Subcutaneous abdominal adipose tissue (tissue), 5 donors: ENCODE measurements at regions not wholly inside any gene's neighbourhood (a gene's known extent, or its start where the extent isn't known, plus 50 kb on each side); places are given as distances from the start of the nearest gene placed in this dataset.

ENCODE experiments used
- H3K27ac ChIP-seq: one replicate; pipeline ENCODE4 v1.7.0; 2013; ENCODE audit warnings: low read depth, mild to moderate bottlenecking, inconsistent platforms, low read length, moderate library complexity
- H3K27me3 ChIP-seq, 5 donors: one replicate each; pipeline ENCODE4 v1.7.0; 2013; ENCODE audit warnings: low read length in 5 of 5, inconsistent platforms in 1 of 5; ENCODE audit not compliant: control insufficient read depth in 5 of 5, insufficient read depth in 4 of 5
- H3K36me3 ChIP-seq, 5 donors: one replicate each; pipeline ENCODE4 v1.7.0; 2013; ENCODE audit warnings: low read length in 5 of 5; ENCODE audit not compliant: control insufficient read depth in 5 of 5, insufficient read depth in 5 of 5
- H3K4me1 ChIP-seq, 5 donors: one replicate each; pipeline ENCODE4 v1.7.0; 2013; ENCODE audit warnings: low read length in 5 of 5, mild to moderate bottlenecking in 3 of 5, moderate library complexity in 1 of 5; ENCODE audit not compliant: control insufficient read depth in 5 of 5, insufficient read depth in 5 of 5
- H3K4me3 ChIP-seq, 5 donors: one replicate each; pipeline ENCODE4 v1.7.0; 2013; ENCODE audit warnings: low read length in 5 of 5, low read depth in 1 of 5
- H3K9ac ChIP-seq, 5 donors: one replicate each; pipeline ENCODE4 v1.7.0; 2013; ENCODE audit warnings: low read length in 5 of 5, mild to moderate bottlenecking in 4 of 5, moderate library complexity in 3 of 5
- H3K9me3 ChIP-seq, 5 donors: one replicate each; pipeline ENCODE4 v1.7.0; 2013; ENCODE audit warnings: low read length in 5 of 5; ENCODE audit not compliant: control insufficient read depth in 5 of 5
- donor health status: healthy.
- donor health status: healthy.
- donor health status: healthy.
- donor health status: healthy.
- donor health status: healthy.

DNA sequence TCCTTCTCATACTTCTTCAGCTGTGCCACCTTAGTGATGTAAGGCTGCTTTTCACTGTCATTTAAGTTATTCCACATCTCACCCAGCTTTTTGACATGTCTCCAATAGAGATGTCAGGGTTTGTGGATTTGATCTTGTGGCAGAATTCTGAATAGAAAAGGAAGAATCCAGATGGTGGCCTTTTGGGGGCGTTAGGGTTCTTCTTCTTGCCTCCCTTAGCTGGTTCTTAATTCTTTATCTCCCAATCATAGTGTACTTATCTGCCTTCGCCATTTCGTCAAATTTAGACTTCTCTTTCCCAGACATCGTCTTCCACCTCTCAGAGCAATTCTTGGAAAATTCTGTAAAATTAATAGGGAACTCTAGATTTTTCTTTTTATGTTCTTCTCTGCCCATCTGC, 422.9 kb downstream of the GJA1 start:
- no peak overlapping the region for H3K9ac ChIP-seq
- no peaks in the 10 kb centered on the region for H3K27me3 ChIP-seq
- no peaks in the 10 kb centered on the region for H3K36me3 ChIP-seq
- no peaks in the 10 kb centered on the region for H3K9me3 ChIP-seq
- no peak overlapping the region for H3K4me3 ChIP-seq
- H3K4me1 ChIP-seq: no peaks in the 10 kb centered on the region
- no peak overlapping the region for H3K27ac ChIP-seq

DNA sequence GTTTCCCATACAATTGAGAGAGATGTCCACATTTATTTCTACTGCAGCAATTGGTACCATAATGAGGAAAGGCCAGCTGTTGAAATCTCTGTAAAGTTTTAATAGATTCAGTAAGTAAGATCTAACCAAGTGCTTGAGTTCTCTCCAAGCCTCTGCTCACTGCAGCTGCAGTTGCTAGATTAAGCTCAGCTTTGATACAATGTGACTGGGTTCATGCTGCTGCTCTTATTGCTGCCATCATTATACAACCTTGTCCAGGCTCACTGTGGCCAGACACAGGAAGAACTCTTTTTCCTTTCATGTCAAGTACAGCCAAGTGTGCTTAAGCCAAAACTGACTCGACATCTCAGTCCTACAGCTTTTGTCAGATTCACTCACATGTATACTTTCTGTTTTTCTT, 423.5 kb downstream of the GJA1 start:
- no peak overlapping the region for H3K27ac ChIP-seq
- no peaks in the 10 kb centered on the region for H3K4me1 ChIP-seq
- no peaks in the 10 kb centered on the region for H3K27me3 ChIP-seq
- H3K9ac ChIP-seq: no peak overlapping the region
- H3K9me3 ChIP-seq: no peaks in the 10 kb centered on the region
- no peaks in the 10 kb centered on the region for H3K36me3 ChIP-seq
- H3K4me3 ChIP-seq: no peak overlapping the region

DNA sequence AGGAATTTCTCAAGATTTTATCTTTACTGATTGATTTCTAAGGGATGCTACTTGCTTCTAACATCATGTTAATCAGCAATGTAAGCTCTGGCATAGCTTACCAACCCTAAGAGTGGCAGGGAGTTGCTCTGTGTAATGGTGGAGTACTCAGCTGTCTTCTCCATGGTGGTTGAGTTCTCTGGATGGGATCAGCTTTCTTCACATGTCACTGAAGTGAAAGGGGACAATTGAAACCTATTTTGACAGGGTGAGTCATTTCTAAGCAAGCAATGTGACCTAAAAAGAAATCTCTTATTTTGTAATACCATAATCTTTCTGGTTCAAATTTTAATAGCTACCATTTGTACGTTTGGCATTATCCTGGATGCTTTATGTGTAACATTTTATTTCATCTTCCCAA, 430.4 kb downstream of the GJA1 start:
- Histone ChIP-seq H3K4me1 (peaks cover 0 to 3% (median 0%) of the 10 kb centered on the region in 5 donors), H3K27me3 (no peaks in the 10 kb centered on the region), H3K4me3 (no peak overlapping the region), H3K36me3 (no peaks in the 10 kb centered on the region), H3K9ac (no peak overlapping the region), H3K27ac (no peak overlapping the region), H3K9me3 (no peaks in the 10 kb centered on the region)

DNA sequence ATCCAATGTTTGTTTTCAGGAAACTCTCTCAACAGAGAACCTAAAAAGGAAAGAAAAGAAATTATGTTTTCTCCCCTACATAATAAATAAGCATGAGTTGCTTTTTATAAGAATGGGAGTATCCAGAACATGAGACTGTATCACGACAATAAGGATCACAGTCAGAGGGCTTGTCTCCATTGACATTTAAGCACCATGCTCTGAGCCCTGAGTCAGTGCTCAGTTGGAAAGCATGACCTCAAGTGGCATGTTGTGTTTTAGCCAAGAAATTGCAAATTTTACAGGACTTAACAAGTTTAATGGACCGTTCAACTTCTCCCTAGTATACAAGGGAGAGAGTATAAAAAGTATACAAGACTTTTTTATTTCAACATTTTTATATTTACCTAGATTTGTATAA, 431.6 kb downstream of the GJA1 start:
- Histone ChIP-seq H3K36me3 (no peaks in the 10 kb centered on the region), H3K27me3 (no peaks in the 10 kb centered on the region), H3K27ac (no peak overlapping the region), H3K9me3 (no peaks in the 10 kb centered on the region), H3K9ac (no peak overlapping the region), H3K4me3 (no peak overlapping the region), H3K4me1 (peaks cover 0 to 3% (median 0%) of the 10 kb centered on the region in 5 donors)

DNA sequence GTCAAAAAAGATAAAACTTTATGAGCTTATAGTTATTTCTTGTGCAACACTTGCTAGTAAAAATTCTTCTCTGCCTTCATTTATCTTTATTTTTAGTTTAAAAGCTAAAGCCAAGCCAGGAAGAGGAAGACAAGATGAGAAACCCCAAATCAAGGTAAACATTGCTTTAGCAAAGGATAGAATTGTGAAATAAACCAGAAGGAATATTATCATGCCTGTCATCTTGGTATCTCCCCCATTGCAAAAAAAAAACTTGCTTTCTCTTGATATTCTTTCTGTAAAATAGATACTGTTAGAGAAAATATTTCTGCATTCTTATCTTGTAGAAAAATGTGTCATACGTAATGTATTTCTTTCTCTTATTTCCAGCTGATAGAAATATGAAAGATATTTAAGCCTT, 432.8 kb downstream of the GJA1 start:
- H3K4me3 ChIP-seq: no peak overlapping the region
- peaks cover 0 to 3% (median 0%) of the 10 kb centered on the region in 5 donors for H3K4me1 ChIP-seq
- no peaks in the 10 kb centered on the region for H3K27me3 ChIP-seq
- H3K27ac ChIP-seq: no peak overlapping the region
- no peaks in the 10 kb centered on the region for H3K9me3 ChIP-seq
- H3K9ac ChIP-seq: no peak overlapping the region
- no peaks in the 10 kb centered on the region for H3K36me3 ChIP-seq

DNA sequence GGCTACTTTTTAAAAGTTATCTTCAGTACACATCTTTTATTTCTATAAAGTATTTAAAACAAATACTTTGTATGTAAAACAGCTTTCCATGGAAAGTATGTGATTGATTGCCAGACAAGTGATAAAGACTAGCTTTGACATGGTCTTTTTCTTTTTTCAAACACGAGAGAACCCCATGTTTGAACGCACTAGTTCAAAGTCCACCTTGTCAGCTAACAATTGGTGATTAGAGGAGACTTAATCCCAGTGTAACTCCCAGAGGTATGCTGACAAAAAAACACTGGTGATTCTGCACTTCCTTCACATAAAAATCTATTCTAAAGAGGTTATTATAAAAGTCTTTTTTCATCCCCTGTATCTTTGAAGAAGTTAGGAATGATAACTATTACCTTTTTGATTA, 438.1 kb downstream of the GJA1 start:
- no peaks in the 10 kb centered on the region for H3K36me3 ChIP-seq
- H3K27ac ChIP-seq: no peak overlapping the region
- no peaks in the 10 kb centered on the region for H3K9me3 ChIP-seq
- no peak overlapping the region for H3K4me3 ChIP-seq
- no peak overlapping the region for H3K9ac ChIP-seq
- no peaks in the 10 kb centered on the region for H3K27me3 ChIP-seq
- H3K4me1 ChIP-seq: no peaks in the 10 kb centered on the region

DNA sequence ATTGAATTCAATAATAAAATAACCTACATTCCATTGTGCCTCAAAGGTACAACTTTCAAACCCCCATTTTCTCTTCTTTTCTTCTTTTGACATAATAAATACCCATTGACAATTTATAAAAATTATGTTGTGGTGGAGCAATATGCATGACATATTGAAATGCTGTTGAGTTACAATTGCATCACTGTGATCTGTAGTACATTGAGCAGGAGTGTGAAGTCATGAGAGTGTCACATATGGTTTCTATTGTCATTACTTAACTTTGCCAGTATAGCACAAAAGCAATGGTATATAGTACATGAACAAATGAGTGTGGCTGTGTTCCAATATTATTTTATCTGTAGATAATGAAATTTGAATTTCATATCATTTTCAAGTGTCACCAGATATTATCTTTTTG, 441.3 kb downstream of the GJA1 start:
- Histone ChIP-seq H3K4me1 (no peaks in the 10 kb centered on the region), H3K27ac (no peak overlapping the region), H3K9ac (no peak overlapping the region), H3K36me3 (no peaks in the 10 kb centered on the region), H3K4me3 (no peak overlapping the region), H3K9me3 (no peaks in the 10 kb centered on the region), H3K27me3 (no peaks in the 10 kb centered on the region)

DNA sequence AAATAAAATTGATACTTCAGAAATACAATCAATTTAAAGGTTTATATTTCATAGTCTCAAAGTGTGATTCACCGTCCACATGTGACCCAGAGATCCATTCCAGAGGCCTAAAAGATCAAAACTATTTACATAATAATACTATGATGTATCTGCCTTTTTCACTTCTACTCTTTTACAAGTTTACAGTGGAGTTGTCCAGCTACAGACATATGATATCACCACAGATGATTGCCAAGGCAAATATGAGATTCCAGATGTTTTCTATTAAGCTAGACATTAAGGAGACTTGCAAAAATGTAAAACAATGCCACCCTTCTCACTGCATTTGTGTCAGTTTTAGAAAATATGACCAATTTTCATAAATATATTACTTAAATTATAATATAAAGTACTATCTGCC, 443.7 kb downstream of the GJA1 start:
- peaks cover 0 to 10% (median 0%) of the 10 kb centered on the region in 5 donors for H3K4me1 ChIP-seq
- H3K9ac ChIP-seq: no peak overlapping the region
- no peaks in the 10 kb centered on the region for H3K9me3 ChIP-seq

DNA sequence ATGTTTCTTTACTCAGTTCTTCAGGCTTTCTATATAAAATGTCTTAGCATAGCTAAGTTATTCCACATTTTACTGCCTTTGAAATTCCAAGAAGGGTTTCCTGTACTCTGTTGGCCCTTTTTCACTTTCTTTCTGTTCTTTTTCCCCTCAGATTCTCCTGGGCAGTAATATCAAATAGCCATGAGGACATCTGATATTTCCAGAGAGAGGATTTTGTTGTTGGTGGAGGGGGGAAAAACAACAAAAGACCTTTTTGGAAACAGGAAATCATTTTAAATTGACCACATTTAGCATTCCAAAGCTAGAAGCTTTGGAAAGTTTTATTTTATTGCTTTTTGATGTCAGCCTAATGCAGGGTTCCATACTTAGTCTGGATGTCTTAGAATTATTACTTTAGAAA, 445.4 kb downstream of the GJA1 start:
- Histone ChIP-seq H3K27ac (no peak overlapping the region), H3K27me3 (no peaks in the 10 kb centered on the region), H3K4me3 (no peak overlapping the region), H3K4me1 (peaks cover 0 to 10% (median 0%) of the 10 kb centered on the region in 5 donors), H3K36me3 (no peaks in the 10 kb centered on the region), H3K9ac (no peak overlapping the region), H3K9me3 (no peaks in the 10 kb centered on the region)

More for the DNA sequence above, 443.7 kb downstream of the GJA1 start:
- Histone ChIP-seq H3K27me3 (no peaks in the 10 kb centered on the region), H3K4me3 (no peak overlapping the region), H3K36me3 (no peaks in the 10 kb centered on the region), H3K27ac (no peak overlapping the region)

DNA sequence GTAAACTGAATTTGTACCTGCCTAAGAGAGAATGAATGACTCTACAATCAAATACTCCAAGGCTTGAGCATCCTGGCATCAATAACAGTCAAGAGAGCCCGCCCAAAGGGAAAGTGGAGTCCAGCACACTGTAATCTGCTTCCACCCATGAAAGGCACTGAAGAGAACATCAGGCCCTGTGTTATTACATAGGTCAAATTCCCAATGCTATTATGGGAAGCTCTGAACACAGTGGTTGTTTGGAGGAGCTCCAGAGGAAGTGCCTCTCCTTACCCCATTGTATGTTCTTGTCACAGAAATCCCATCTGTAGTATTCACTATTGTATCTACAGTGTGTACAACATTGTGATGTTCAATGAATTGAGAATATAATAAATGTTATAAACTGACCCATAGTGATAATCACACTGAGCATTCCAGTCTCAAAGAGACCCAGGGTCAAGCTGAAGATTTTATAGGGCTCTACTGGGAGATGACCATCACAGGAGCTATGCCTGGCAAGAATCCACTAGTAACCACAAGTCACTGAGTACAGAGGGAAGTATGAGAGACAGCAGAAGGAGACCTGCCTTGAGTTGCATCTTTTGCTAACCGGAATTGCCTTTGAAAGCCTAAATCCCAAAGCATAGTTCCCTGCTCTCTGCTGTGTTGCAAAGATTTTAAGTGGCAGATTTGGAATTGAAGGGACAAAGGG, 446.7 kb downstream of the GJA1 start:
- Histone ChIP-seq H3K4me1 (peaks cover 0 to 10% (median 0%) of the 10 kb centered on the region in 5 donors), H3K4me3 (no peak overlapping the region), H3K27ac (no peak overlapping the region), H3K9me3 (no peaks in the 10 kb centered on the region), H3K36me3 (no peaks in the 10 kb centered on the region), H3K27me3 (no peaks in the 10 kb centered on the region), H3K9ac (no peak overlapping the region)
